ENCODE measurements at regions not wholly inside any gene's neighbourhood (a gene's known extent, or its start where the extent isn't known, plus 50 kb on each side); places are given as distances from the start of the nearest gene placed in this dataset.

DNA sequence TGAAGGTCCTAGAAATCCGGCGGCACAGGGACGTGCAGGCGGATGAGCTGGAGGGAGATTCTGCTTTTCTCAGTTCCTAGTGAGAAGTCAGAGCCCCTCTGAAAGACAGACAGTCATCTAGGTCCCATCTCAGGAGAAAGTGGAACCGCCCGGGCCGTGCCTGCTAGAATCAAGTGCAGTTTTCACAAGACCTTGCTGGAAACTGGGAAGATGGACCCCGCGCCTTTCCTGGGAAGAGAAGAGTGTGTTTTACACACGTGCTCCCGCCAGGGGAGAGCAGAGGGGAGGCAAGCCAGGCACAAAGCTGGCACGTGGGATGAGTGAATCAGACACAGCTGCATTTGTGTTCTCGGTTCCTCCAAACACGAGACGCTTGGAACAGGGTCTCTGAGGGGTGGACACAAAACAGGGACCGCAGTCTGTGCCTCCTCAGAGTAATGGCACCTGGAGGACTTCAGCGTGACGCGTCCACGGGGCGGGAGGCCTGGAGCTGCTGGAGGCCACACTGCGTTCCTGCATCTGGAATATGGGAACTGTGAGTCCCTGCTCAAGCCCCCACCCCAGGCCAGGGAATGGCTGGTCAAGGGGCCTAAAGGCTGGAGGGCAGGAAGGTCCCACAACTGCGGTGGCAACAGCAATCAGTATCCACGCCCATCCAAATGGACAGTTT, 218.3 kb downstream of the BRD1 start:
- H3K27me3 Mint-ChIP-seq (ENCODE audit: low read depth in 2 of 2) = no peaks in the 10 kb centered on the region
- no peak overlapping the region for H3K27ac Mint-ChIP-seq
- no peak overlapping the region for H3K27ac ChIP-seq (ENCODE audit: low read length)
- ATAC-seq (no peak), DNase-seq (no peak)
- no peaks in the 10 kb centered on the region for H3K4me1 ChIP-seq (ENCODE audit: control insufficient read depth, insufficient read depth, low read length)
- no peaks in the 10 kb centered on the region for H3K27me3 ChIP-seq (ENCODE audit: control insufficient read depth, insufficient read depth, low read length)
- no peak overlapping the region for H3K4me3 Mint-ChIP-seq
- peaks cover 8% of the 10 kb centered on the region for H3K36me3 Mint-ChIP-seq
- intact Hi-C loops (cut with micrococcal nuclease) = no loop called here
- TF ChIP-seq, protein P1, sequence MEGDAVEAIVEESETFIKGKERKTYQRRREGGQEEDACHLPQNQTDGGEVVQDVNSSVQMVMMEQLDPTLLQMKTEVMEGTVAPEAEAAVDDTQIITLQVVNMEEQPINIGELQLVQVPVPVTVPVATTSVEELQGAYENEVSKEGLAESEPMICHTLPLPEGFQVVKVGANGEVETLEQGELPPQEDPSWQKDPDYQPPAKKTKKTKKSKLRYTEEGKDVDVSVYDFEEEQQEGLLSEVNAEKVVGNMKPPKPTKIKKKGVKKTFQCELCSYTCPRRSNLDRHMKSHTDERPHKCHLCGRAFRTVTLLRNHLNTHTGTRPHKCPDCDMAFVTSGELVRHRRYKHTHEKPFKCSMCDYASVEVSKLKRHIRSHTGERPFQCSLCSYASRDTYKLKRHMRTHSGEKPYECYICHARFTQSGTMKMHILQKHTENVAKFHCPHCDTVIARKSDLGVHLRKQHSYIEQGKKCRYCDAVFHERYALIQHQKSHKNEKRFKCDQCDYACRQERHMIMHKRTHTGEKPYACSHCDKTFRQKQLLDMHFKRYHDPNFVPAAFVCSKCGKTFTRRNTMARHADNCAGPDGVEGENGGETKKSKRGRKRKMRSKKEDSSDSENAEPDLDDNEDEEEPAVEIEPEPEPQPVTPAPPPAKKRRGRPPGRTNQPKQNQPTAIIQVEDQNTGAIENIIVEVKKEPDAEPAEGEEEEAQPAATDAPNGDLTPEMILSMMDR (IDR thresholded peaks at IDR 0.05) = no peak
- WGBS (ENCODE audit: insufficient coverage) = 96% methylated on average over 23 of the region's 24 CpGs
- H3K4me1 Mint-ChIP-seq = peaks cover 0 to 21% of the 10 kb centered on the region in 2 donors
- H3K9me3 ChIP-seq (ENCODE audit: control insufficient read depth, insufficient read depth, low read length) = peaks cover 7% of the 10 kb centered on the region
- H3K4me3 ChIP-seq (ENCODE audit: low read length) = no peak overlapping the region
- peaks cover 7% of the 10 kb centered on the region in 2 donors for H3K9me3 Mint-ChIP-seq
- H3K36me3 ChIP-seq (ENCODE audit: control insufficient read depth, insufficient read depth, low read length) = peaks cover 3% of the 10 kb centered on the region

DNA sequence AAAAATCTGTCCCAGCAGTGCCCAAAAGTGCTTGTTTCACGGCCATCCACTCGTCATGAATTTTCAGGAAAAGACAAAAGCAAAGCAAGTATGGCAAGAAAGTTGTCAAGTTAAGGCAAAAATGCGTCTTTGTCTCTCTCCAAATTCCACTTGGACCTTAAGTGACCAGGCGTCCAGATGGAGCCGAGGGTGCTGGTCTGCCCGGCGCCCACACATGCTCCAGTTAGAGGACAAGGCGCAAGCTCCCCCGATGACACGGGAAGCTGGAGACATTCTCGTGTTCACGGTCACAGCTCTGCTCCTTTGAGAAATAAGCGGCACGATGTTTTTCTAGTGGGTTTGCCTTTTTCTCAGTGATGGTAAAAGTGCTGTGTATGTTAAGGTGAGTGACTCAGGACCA, 219.0 kb downstream of the BRD1 start:
- intact Hi-C loops (cut with micrococcal nuclease) = no loop called here
- H3K4me3 ChIP-seq (ENCODE audit: low read length) = no peak overlapping the region
- Mint-ChIP-seq H3K27me3 (ENCODE audit: low read depth in 2 of 2) (no peaks in the 10 kb centered on the region), H3K27ac (no peak overlapping the region), H3K4me1 (peaks cover 0 to 22% of the 10 kb centered on the region in 2 donors), H3K36me3 (peaks cover 12% of the 10 kb centered on the region), H3K4me3 (no peak overlapping the region), H3K9me3 (peaks cover 7 to 9% of the 10 kb centered on the region in 2 donors)
- TF ChIP-seq, protein P1 (IDR thresholded peaks at IDR 0.05) = no peak
- H3K9me3 ChIP-seq (ENCODE audit: control insufficient read depth, insufficient read depth, low read length) = peaks cover 8% of the 10 kb centered on the region
- ATAC-seq (no peak), DNase-seq (no peak)
- H3K36me3 ChIP-seq (ENCODE audit: control insufficient read depth, insufficient read depth, low read length) = peaks cover 3% of the 10 kb centered on the region
- H3K27me3 ChIP-seq (ENCODE audit: control insufficient read depth, insufficient read depth, low read length) = no peaks in the 10 kb centered on the region
- no peaks in the 10 kb centered on the region for H3K4me1 ChIP-seq (ENCODE audit: control insufficient read depth, insufficient read depth, low read length)
- no peak overlapping the region for H3K27ac ChIP-seq (ENCODE audit: low read length)
- WGBS (ENCODE audit: insufficient coverage) = 95% methylated on average over 14 of the region's 14 CpGs

GRCh38 chr22:49608228-49608627, 219.4 kb downstream of the BRD1 start:
- H3K27ac ChIP-seq (ENCODE audit: low read length) = no peak overlapping the region
- intact Hi-C loops (cut with micrococcal nuclease) = no loop called here
- no peak overlapping the region for H3K27ac Mint-ChIP-seq
- H3K4me1 ChIP-seq (ENCODE audit: control insufficient read depth, insufficient read depth, low read length) = no peaks in the 10 kb centered on the region
- peaks cover 7 to 9% of the 10 kb centered on the region in 2 donors for H3K9me3 Mint-ChIP-seq
- TF ChIP-seq, protein P1 (IDR thresholded peaks at IDR 0.05) = no peak
- no peak overlapping the region for H3K4me3 ChIP-seq (ENCODE audit: low read length)
- H3K4me3 Mint-ChIP-seq = no peak overlapping the region
- peaks cover 12% of the 10 kb centered on the region for H3K36me3 Mint-ChIP-seq
- no peak for ATAC-seq
- DNase-seq = no peak
- no peaks in the 10 kb centered on the region for H3K27me3 Mint-ChIP-seq (ENCODE audit: low read depth in 2 of 2)
- H3K36me3 ChIP-seq (ENCODE audit: control insufficient read depth, insufficient read depth, low read length) = peaks cover 3% of the 10 kb centered on the region
- 92% methylated on average over 8 of the region's 8 CpGs for WGBS (ENCODE audit: insufficient coverage)
- H3K27me3 ChIP-seq (ENCODE audit: control insufficient read depth, insufficient read depth, low read length) = no peaks in the 10 kb centered on the region
- H3K4me1 Mint-ChIP-seq = peaks cover 0 to 24% of the 10 kb centered on the region in 2 donors
- H3K9me3 ChIP-seq (ENCODE audit: control insufficient read depth, insufficient read depth, low read length) = peaks cover 8% of the 10 kb centered on the region

DNA sequence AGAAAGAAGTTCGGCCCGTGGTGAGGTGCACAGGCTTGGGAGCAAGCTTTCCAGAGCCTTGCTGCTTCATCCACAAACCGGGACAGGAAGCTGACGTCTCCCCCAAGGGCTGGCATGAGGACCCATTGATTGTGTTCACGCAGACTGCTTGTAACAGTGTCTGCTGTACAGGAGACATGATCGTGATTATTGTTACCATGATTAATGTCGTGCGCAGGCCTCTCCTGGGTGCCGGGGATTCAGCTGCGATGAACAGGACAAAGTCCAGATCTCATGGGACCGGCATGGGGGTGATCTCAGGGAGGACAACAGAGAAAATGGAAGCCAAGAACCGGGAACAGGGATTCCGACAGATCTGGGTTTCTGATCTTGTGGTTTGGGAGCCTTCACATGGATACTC, 219.9 kb downstream of the BRD1 start:
- DNase-seq (no peak), ATAC-seq (no peak)
- no peaks in the 10 kb centered on the region for H3K4me1 ChIP-seq (ENCODE audit: control insufficient read depth, insufficient read depth, low read length)
- intact Hi-C loops (cut with micrococcal nuclease) = no loop called here
- peaks cover 12% of the 10 kb centered on the region for H3K36me3 Mint-ChIP-seq
- peaks cover 5% of the 10 kb centered on the region for H3K9me3 ChIP-seq (ENCODE audit: control insufficient read depth, insufficient read depth, low read length)
- no peak overlapping the region for H3K27ac ChIP-seq (ENCODE audit: low read length)
- H3K4me3 Mint-ChIP-seq = no peak overlapping the region
- 96% methylated on average over 13 of the region's 13 CpGs for WGBS (ENCODE audit: insufficient coverage)
- TF ChIP-seq, protein P1 (IDR thresholded peaks at IDR 0.05) = no peak
- no peak overlapping the region for H3K4me3 ChIP-seq (ENCODE audit: low read length)
- no peak overlapping the region for H3K27ac Mint-ChIP-seq
- H3K27me3 Mint-ChIP-seq (ENCODE audit: low read depth in 2 of 2) = no peaks in the 10 kb centered on the region
- no peaks in the 10 kb centered on the region for H3K27me3 ChIP-seq (ENCODE audit: control insufficient read depth, insufficient read depth, low read length)
- H3K4me1 Mint-ChIP-seq = peaks cover 0 to 20% of the 10 kb centered on the region in 2 donors
- H3K36me3 ChIP-seq (ENCODE audit: control insufficient read depth, insufficient read depth, low read length) = peaks cover 3% of the 10 kb centered on the region
- peaks cover 7 to 9% of the 10 kb centered on the region in 2 donors for H3K9me3 Mint-ChIP-seq
